ENCODE measurements at regions not wholly inside any gene's neighbourhood (a gene's known extent, or its start where the extent isn't known, plus 50 kb on each side); places are given as distances from the start of the nearest gene placed in this dataset.

- H3K36me3 ChIP-seq: no peaks in the 10 kb centered on the region
- H3K4me1 ChIP-seq: peaks cover 7% of the 10 kb centered on the region
- Mint-ChIP-seq H3K36me3 (peaks cover 2% of the 10 kb centered on the region), H3K4me1 (peaks cover 32% of the 10 kb centered on the region), H3K9me3 (peaks cover 16% of the 10 kb centered on the region), H3K27me3 (ENCODE audit: insufficient read depth, low read depth) (no peaks in the 10 kb centered on the region), H3K27ac (no peak overlapping the region), H3K4me3 (no peak overlapping the region)
- no peaks in the 10 kb centered on the region for H4K20me1 ChIP-seq (ENCODE audit: low read depth)
- no peaks in the 10 kb centered on the region for H3K27me3 ChIP-seq
- H3K4me2 ChIP-seq: no peak overlapping the region
- no peak overlapping the region for H3K27ac ChIP-seq
- TF ChIP-seq CTCF (IDR thresholded peaks at IDR 0.05) (no peak), EZH2 (IDR thresholded peaks at IDR 0.05) (no peak), EZH2phosphoT487 (IDR thresholded peaks at IDR 0.05) (no peak)
- no peaks in the 10 kb centered on the region for H3K9me3 ChIP-seq (ENCODE audit: low read depth)
- no peak overlapping the region for H2AFZ ChIP-seq (replicated peaks)
- H3F3A ChIP-seq (ENCODE audit: low read depth): peaks cover 2% of the 10 kb centered on the region
- no peak for DNase-seq (ENCODE audit: low spot score)
- H3K79me2 ChIP-seq (ENCODE audit: low read depth): no peaks in the 10 kb centered on the region
- no peak overlapping the region for H3K9ac ChIP-seq
- no peak overlapping the region for H3K4me3 ChIP-seq
Measured at GRCh38 chr4:123246085-123246484, 150.5 kb upstream of the SPRY1 start.

GRCh38 chr4:123248085-123248659 is 148.4 kb upstream of the SPRY1 start:
- Mint-ChIP-seq H3K27me3 (ENCODE audit: insufficient read depth, low read depth) (no peaks in the 10 kb centered on the region), H3K4me1 (peaks cover 32% of the 10 kb centered on the region), H3K36me3 (peaks cover 1% of the 10 kb centered on the region), H3K9me3 (peaks cover 2% of the 10 kb centered on the region), H3K27ac (no peak overlapping the region), H3K4me3 (no peak overlapping the region)
- H4K20me1 ChIP-seq (ENCODE audit: low read depth): no peaks in the 10 kb centered on the region
- no peak overlapping the region for H3K4me2 ChIP-seq
- peaks cover 2% of the 10 kb centered on the region for H3F3A ChIP-seq (ENCODE audit: low read depth)
- no peak overlapping the region for H2AFZ ChIP-seq (replicated peaks)
- no peaks in the 10 kb centered on the region for H3K9me3 ChIP-seq (ENCODE audit: low read depth)
- H3K27me3 ChIP-seq: no peaks in the 10 kb centered on the region
- H3K4me1 ChIP-seq: peaks cover 7% of the 10 kb centered on the region
- TF ChIP-seq CTCF (IDR thresholded peaks at IDR 0.05): no peak
- no peak for DNase-seq (ENCODE audit: low spot score)
- H3K79me2 ChIP-seq (ENCODE audit: low read depth): no peaks in the 10 kb centered on the region
- H3K9ac ChIP-seq: no peak overlapping the region
- no peak overlapping the region for H3K27ac ChIP-seq
- H3K36me3 ChIP-seq: no peaks in the 10 kb centered on the region
- no peak overlapping the region for H3K4me3 ChIP-seq

- no peaks in the 10 kb centered on the region for H3K27me3 ChIP-seq
- no peaks in the 10 kb centered on the region for H3K27me3 Mint-ChIP-seq (ENCODE audit: insufficient read depth, low read depth)
- H3K36me3 Mint-ChIP-seq: peaks cover 1% of the 10 kb centered on the region
- H3K27ac ChIP-seq: no peak overlapping the region
- H3K9me3 ChIP-seq (ENCODE audit: low read depth): no peaks in the 10 kb centered on the region
- no peaks in the 10 kb centered on the region for H3F3A ChIP-seq (ENCODE audit: low read depth)
- H3K36me3 ChIP-seq: no peaks in the 10 kb centered on the region
- peaks cover 26% of the 10 kb centered on the region for H3K4me1 Mint-ChIP-seq
- TF ChIP-seq EZH2phosphoT487 (IDR thresholded peaks at IDR 0.05) (no peak), EZH2 (IDR thresholded peaks at IDR 0.05) (no peak), CTCF (IDR thresholded peaks at IDR 0.05) (no peak)
- H3K27ac Mint-ChIP-seq: no peak overlapping the region
- H3K4me1 ChIP-seq: peaks cover 7% of the 10 kb centered on the region
- no peak overlapping the region for H3K4me2 ChIP-seq
- no peak for DNase-seq (ENCODE audit: low spot score)
- H3K4me3 ChIP-seq: no peak overlapping the region
- H3K79me2 ChIP-seq (ENCODE audit: low read depth): no peaks in the 10 kb centered on the region
- H2AFZ ChIP-seq (replicated peaks): no peak overlapping the region
- H3K9ac ChIP-seq: no peak overlapping the region
- no peaks in the 10 kb centered on the region for H4K20me1 ChIP-seq (ENCODE audit: low read depth)
- H3K9me3 Mint-ChIP-seq: no peaks in the 10 kb centered on the region
- no peak overlapping the region for H3K4me3 Mint-ChIP-seq
Measured at GRCh38 chr4:123249821-123250220, 146.8 kb upstream of the SPRY1 start.

Data from neural progenitor cell (in vitro differentiated cells).